NB4 (cell line): ENCODE measurements at regions not wholly inside any gene's neighbourhood (a gene's known extent, or its start where the extent isn't known, plus 50 kb on each side); places are given as distances from the start of the nearest gene placed in this dataset.

Experiments
- CTCF ChIP-seq: IDR thresholded peaks from one replicate; pipeline ENCODE4 v1.5.1; 2012; ENCODE audit warnings: low read depth, low read length
- MAX ChIP-seq: IDR thresholded peaks from 2 replicates; pipeline ENCODE4 v1.6.1; 2011; ENCODE audit warnings: low read depth, low read length
- MYC ChIP-seq: IDR thresholded peaks from 2 replicates; pipeline ENCODE4 v1.6.1; 2011; ENCODE audit warnings: low read depth, low read length
- POLR2A ChIP-seq: IDR thresholded peaks from 2 replicates; pipeline ENCODE4 v1.6.1; 2011; ENCODE audit warnings: mild to moderate bottlenecking; ENCODE audit not compliant: insufficient read length; ENCODE audit errors: extremely low read depth

GRCh38 chr9:115649991-115650472, 503.6 kb upstream of the PAPPA start:
- TF ChIP-seq MAX (no peak), CTCF (no peak), MYC (no peak), POLR2A (no peak)
